Non-pigmented ciliary epithelial cell (primary cell): ENCODE measurements at regions not wholly inside any gene's neighbourhood (a gene's known extent, or its start where the extent isn't known, plus 50 kb on each side); places are given as distances from the start of the nearest gene placed in this dataset.

ENCODE experiments used
- DNase-seq: peaks from one replicate; pipeline ENCODE4 v3.0.0-alpha.2; 2010; ENCODE audit warnings: low read depth

DNA sequence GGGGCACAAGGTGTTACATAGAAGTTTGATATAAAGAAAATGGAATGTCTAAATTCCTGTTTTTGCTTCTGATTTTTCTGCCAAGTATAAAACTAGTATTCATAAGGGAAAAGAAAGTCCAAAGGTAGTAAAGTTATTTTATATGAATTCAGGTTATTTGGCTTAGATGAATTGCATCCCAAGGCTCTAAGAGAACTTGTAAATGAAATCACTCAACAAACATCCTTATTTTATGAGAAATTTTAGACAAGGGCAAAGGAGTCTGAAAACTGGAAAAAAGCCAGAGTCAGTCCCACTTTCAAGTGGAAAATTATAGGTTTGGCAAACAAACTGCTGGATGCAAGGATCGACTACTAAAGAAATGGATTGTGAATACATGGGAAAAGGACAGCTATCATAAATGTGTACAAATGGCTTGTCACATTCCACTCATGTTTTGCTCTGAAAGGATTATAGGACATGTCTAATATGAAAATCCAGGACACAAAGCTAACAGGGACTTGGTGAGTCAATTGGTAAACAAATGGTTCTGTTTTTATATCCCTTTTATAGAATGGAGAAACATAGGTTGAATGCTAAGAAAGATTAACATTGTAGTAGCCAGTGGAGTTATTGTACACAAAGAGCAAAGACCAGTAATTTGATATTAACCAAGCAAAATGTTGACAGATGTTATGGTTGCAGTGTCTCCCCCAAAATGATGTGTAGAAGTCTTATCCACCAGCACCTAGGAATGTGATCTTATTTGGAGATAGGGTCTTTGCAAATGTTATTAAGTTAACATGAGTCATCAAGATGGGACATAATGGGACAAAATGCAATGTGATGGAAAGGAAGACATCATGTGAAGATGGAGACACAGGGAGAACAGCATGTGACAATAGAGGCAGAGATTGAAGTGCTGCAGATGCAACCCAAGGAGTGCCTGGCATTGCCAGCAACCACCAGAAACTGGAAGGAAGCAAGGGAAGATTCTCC is 495.7 kb downstream of the TLE1 start:
- no peak for DNase-seq

DNA sequence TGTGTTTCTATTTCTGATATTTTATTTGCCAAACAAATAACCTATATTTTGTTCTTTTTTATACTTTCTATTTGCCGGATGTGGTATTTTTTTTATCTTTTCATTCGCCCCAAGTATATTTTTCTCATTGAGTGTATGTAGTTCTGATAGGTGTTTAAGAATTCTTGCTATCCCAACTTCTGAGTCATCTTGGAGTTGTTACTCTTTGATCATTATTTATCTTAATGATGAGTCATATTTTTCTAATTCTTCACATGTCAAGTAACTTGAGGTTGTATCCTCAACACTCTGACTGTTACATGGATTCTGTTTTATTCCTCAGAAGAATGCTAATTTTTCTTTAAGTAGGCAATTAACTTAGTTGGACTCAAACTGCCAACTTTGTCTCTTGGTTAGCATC is 498.1 kb downstream of the TLE1 start:
- no peak for DNase-seq

DNA sequence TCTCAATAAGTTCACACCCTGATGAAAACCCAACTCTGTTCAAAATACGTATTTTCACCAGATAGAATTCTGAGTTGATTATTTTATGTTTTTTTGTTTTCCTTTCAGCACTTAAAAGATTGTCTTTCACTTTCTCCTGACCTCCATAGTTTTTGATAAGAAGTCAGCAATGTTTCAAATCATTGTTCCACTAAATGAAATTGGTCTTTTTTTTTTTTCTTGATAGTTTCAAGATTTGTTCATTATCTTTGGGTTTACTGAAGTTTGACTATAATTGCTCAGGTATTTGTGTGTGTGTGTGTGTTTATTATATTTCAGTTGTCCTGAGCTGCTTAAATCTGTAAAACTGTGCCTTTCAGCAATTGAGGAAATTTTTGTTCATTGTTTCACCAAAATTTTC is 498.7 kb downstream of the TLE1 start:
- no peak for DNase-seq

DNA sequence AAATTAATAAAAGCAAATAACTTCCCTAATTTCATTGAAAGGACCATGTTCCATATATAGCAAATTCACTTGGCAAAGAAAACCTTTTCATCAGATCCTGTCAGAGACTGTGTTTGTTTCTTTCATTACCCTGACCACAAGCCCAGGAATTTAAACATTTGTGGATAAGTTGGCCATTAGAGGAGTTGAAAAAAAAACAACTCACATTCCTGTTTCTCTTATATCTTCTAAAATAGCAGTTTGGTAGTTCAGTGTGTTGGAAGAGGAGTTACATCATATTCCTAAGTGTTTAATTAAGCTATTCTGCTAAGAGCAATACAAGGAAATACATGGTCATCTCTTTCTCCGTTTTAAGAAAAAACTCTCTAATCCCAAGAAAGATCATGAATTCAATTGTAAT is 505.6 kb downstream of the TLE1 start:
- peak; percentile 55 for DNase-seq

DNA sequence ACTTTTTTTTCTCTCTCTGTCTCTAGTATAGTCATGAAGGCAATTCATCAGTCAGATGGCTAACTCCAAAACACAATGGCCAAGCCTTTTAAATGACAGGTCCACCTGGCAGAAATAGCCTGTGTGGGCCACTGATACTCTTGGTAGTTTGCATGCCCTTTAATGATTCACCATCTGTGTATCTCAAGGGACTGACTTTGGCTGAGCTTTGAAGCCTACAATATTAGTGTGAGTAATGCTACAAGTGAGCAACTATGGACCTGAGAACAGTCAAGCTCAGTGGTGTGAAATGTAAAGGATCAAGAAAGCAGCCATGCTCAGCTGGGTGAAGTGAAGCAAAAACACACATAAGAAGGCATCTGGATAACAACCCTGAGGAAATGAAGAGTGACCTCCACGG is 506.9 kb downstream of the TLE1 start:
- peak; percentile 67 for DNase-seq

DNA sequence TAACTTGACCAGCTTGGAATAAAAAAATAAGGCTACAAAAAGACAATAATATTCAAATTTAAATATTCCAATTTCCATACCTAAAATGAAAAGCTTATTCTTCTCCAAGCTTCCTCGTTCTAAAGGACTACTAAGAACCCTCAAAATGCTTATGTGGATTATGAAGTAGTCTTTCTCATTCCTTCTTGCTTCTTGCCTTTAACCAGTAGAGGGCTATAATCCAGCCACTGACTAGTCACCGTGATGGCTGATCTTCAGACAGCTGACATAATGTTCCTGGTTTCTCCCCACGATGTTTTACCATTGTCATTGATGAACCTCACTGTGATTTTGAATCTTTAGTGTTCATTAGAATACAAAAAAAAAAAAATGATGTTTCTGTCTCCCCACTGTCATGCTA is 515.3 kb downstream of the TLE1 start:
- DNase-seq, result no peak

DNA sequence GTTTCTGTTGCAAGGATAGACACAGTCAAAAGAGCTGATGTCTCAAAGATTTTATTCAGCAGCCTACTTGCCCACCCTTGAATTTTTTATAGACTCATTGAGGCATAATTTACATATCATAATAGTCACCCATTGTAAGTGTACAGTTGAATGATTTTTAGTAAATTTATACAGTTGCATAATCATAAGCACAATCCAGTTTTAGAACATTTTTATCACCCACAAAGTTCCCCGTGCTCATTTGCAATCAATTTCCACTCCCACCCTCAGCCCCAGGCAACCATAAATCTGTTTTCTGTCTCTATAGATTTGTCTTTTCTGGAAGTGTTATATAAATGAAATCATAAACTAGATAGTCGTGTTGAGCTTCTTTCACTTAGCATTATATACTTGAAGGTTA is 517.7 kb downstream of the TLE1 start:
- no peak for DNase-seq

DNA sequence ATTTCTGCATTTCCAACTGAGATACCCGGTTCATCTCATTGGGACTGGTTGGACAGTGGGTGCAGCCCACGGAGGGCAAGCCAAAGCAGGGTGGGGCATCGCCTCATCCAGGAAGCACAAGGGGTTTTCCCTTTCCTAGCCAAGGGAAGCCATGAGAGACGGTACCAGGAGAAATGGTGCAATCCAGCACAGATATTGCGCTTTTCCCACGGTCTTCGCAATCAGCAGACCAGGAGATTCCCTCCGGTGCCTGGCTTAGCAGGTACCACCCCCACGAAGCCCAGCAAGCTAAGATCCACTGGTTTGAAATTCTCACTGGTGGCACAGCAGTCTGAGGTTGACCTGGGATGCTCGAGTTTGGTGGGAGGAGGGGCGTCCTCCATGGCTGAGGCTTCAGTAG is 527.0 kb downstream of the TLE1 start:
- no peak for DNase-seq

DNA sequence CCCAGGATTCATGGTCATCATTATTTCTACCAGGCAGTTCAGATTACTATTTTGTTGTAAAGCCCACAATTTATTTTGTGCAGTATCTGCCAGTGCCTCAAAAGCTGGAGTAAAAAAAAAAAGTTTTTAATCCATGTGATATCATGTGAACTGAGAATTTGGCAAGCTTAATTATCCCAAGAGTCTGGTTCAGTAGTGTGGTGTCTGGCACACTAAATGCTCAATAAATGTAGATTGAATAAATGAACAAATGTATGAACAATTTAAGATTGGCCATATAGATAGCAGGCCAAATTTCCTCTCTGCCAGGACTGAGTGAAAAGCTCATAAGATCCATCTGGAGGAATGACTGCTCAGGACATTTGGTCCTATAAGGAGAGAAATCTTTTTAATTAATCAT is 533.0 kb downstream of the TLE1 start:
- no peak for DNase-seq

DNA sequence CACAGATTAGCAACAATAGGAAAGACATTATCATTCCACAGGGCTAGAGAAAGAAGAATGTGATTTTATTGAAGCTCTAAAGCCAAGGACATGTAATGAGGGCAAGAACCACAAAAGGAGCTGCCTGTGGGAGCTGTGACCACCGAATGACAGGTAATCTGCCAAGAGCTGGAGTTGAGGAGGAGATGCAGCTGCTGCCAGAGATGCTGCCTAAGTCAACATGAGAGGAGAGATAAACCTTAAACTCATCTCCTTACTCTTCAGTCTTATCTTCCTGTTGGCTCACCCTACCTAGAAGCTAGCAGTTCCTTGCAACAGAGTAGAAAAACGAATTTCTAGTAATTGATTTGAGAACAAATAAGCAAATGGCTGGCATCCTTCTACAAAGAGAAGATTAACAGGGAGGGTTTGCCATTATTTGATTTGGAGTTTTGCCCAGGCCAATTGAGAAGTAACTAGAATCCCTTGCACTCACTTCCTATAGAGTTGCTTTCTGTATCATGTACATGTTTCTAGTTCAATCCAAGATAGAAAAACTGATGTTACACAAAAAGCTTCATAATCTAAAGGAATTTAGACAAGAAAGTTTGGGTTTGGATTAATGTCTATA is 539.2 kb downstream of the TLE1 start:
- DNase-seq, result no peak

DNA sequence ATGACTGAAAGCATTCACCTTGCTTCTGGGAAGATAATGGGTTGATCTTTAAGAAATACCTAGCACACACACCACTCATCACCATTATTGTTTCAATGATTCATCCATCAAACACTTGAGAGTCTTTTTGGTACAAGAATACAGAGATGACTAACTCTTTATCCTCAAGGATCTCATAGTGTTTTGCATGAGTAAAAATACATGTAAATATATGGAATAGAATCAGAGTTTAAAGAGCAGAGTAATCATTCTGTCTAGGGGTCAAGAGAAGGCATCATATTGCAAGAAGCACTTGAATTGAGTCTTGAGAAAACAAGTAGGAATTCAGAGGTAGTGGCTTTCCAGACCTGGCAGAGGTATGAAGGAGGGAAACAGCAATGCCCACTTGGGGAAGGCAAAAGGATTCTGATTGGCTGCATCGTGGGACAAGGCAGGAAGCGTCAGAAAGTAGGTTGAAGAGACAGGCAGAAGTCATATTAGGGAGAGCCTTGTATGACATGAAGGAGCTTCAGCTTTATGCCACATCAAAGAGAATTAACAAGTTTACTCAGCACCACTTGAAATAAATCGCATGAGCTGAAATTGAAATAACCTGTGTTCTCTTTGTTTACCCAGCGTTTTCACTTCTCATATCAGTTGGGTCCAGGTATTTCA is 542.5 kb downstream of the TLE1 start:
- peak; percentile 18 for DNase-seq

DNA sequence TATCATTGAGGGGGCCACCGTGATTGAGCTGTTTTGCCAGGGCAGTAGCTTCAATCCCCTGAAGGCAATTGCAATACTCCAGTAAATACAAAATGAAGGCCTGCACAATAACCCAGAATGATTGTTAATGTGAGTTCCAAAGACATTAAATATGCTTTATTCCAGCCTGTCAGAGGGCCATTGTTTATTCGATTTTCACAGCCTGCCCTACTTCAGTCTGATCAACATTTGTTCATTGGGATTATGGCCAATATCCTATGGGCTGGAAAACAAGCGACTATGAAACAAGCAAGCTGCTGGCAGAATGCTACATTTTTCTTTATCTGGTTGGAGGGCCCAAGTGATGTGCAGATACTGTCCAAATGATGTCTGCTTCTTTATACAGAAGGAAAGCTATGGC is 543.1 kb downstream of the TLE1 start:
- DNase-seq, result no peak

DNA sequence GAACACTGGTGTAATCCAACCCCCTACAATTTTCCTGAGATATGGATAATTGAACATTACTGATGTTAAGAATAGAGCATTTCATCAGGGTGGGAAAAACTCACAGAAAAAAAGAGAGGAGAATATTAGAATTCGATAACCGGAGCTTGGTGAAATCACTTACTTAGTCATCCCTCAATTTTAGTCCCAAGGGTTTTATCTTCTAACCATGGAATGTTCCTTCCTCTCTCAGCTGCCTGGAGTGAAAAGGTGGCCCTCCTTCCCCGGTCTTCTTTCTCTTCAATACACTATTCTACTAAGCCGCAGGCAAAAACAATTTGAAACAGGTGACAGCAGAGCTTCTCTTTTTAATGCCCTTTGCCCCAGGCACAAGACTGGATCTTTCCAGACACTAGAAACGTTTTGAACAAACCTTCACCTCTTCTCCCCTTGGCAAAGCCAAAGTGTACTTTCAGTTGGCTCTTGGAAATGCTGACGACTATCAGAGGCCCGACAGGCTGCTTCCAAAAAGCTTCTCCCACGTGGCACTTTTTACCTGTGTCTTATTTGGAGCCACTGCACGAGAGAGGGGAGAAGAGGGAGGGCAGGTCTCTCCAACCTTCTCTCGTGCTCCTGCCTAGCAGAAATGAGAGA is 543.9 kb downstream of the TLE1 start:
- peak; percentile 10 for DNase-seq

DNA sequence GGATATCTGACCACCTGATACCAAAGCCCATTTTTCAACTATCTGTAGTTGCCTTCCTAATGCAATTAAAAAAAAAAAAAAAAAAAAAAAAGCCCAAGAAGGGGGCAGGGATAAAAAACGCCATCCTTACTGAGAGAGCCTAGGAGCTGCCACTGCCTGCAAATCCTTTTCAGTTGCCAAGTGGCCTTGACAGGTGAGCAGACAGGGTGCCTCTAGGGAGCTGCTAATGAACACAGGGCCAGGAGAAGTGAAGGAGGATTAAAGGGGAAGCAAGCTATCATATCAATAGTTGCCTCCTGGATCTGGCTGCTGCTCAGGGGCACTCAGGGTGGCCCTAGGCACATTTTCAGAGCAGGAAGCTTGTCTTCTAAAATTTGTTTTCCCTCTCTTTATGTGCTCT is 547.4 kb downstream of the TLE1 start:
- no peak for DNase-seq

DNA sequence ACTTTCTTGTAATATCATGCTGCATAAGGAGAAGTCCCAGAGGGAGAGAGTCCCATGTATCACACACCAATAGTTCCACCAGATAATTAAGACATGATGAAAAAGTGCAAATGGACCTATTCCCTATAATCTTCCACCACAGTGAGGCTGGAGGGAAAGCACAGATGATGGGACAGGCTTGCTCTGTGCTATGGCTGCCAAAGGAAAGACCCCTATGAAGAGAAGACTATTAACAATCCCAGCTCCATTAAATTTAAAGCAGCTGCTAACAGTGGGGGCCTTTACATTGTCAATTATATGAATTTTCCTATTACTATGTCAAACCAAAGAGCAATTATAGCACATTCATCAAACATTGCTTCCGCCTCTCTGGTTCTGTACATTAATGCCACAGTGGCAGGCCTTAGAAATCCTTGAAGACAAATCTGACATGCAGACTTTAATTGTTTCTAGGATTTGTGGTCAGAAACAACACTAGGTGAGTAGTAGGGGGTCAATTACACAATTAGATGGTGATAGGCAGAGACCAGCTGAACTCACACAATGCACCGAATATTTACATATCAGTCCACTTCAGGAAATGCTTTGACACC is 551.3 kb downstream of the TLE1 start:
- no peak for DNase-seq

DNA sequence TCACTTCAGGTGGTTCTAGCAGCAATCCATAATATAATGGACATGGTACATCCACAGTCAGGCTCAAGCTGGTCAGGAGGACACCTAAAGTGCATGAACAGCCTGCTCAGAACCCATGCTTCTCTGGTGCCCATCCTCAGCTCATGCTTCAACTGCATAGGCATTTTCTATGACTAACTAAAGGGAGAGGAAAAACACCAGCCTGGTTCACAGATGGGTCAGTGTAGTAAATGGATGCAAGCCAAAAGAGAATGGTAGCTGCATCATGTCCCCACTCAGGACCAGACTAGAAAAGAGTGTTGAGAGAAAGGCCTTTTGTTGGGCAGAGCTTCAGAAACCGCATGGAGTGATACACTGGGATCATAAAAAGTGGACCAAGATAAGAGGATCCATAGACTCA is 556.6 kb downstream of the TLE1 start:
- DNase-seq, result no peak

DNA sequence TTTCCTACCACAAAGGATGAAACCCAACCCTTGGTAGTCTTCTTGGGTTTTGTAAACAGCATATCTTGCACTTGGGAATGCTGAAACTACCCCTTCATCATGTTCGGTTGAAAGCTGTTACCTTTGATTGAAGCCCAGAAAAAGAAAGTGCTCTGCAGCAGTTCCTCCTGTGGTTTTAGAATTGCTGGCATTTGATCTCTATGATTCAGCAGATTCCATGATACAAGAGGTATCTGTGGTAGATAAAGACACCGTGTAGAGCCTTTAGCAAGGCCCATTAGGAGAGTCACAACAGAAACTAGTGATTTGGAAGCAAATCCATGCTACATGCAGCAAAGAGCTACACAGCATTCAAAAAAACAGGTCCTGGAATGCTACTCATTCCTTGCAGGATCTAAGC is 557.0 kb downstream of the TLE1 start:
- no peak for DNase-seq

DNA sequence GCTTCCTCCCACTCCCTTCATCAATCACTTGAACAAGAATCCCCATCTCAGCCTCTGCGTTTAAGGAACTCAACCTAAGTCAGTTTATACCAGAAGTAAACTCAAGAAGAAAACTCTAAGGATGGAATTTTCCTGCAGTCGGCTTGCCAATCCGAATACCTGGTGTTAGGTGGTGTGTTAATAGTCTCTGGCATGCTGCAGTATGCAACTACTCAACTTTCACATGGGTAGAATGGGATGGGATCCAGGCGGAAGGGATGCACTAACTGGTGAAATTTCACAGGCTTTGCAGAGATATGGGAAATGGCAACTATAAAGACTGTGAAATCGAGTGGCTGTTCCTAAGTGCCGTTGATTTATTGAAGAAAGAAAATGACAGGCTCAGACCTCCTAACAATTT is 560.6 kb downstream of the TLE1 start:
- no peak for DNase-seq

DNA sequence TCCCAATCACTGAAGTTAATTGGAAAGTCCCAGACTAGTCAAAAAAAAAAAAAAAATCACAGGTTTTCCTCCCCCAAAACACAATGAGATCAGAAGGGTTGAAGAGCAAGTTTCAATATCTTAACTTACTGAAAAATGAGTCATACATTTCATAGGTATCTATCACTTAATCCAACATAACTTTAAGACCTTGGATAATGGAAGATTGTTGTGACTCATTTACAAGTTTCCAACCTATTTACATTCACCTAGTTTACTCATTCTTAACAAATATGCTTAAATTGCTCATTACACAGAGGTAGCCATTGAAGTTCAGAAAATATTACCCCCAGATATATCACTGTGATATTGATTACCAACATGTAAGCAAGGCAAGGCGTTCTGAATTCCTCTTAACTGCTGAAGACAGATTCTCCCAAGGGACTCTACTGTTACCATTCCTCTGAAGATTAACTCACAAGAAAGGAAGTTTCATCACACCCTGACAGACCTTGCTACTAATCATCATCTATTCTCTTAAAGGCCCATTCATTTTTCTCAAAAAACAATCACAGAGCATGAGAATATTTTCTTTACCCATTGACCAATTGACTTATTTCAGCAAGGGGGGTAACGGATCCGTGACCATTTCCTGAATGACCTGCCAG is 563.8 kb downstream of the TLE1 start:
- DNase-seq, result no peak

DNA sequence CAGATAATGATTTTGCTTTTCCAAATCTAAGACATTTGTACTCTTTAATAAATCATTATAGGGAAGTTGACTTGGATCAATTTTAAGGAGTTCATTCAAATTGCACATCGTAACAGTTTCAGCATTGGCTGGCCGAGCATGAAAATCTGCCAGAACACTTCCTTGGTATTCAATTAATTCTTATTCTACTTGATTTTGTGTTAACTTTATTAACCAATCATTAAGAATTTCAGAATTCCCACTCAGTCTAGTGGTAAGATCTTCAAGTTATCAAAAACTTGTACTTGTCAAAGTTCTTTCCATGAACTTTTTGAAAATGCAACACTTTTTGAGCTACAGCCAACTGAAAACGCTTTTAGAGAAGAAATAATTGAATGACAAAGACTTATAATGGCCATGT is 565.8 kb downstream of the TLE1 start:
- DNase-seq, result no peak

DNA sequence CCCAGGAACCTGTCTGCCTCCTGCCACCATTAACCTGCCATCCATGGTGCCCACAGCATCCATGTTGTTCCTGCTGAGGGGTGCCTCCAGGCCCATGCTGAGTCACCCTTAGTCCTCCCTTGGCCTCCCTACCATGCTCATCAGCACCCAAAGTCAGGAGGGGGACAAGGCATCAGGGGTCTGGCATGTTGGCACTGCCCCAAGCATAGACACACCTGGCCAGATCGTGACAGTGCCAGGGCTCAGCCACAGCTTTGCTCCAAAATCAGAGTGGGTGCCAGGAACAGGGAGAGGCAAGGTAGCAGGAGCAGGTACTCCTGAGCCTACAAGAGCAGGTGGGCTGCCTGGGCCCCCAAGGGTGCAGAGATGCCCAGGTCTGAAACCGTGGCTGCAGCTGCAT is 566.6 kb downstream of the TLE1 start:
- DNase-seq, result no peak

DNA sequence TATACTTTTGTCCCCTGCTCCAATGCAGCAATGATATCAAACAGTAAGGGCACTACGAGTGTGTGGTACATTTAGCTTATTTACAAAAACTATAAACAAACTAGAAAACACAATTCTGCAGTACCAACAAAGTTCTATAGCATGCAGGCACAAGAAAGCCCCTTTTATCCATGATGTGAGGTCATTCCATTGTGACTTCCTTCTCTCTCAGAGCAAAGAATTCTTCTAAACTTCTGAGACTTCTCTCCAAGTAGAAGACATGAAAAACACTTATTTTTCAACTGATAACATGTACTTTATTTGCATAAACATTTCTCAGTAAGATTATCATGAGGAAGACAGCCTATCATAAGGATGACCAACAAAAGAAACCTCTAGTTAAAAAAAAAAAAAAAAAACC is 569.8 kb downstream of the TLE1 start:
- DNase-seq, result no peak
